H9 (cell line): ENCODE measurements at regions not wholly inside any gene's neighbourhood (a gene's known extent, or its start where the extent isn't known, plus 50 kb on each side); places are given as distances from the start of the nearest gene placed in this dataset.

Experiments used
- DNase-seq: peaks from one replicate; pipeline ENCODE4 v3.0.0-alpha.2; 2017
- H2AFZ ChIP-seq: one replicate; pipeline ENCODE4 v1.6.1; 2013; ENCODE audit warnings: mild to moderate bottlenecking, low read length, control low read depth, moderate library complexity
- H2AK5ac ChIP-seq: 2 replicates; pipeline ENCODE4 v1.6.1; 2013; ENCODE audit warnings: low read length, control low read depth, mixed read lengths; ENCODE audit not compliant: insufficient read length
- H2BK120ac ChIP-seq: one replicate; pipeline ENCODE4 v1.6.1; 2013; ENCODE audit warnings: low read depth, mild to moderate bottlenecking, low read length, control low read depth, inconsistent platforms; ENCODE audit not compliant: poor library complexity, severe bottlenecking
- H2BK12ac ChIP-seq: 2 replicates; pipeline ENCODE4 v1.6.1; 2013; ENCODE audit warnings: low read length, control low read depth, mixed read lengths, low read depth; ENCODE audit not compliant: insufficient read length
- H2BK15ac ChIP-seq: 2 replicates; pipeline ENCODE4 v1.6.1; 2013; ENCODE audit warnings: low read depth, low read length, control low read depth
- H2BK20ac ChIP-seq: one replicate; pipeline ENCODE4 v1.6.1; 2013; ENCODE audit warnings: low read depth, mild to moderate bottlenecking, low read length, control low read depth, inconsistent platforms; ENCODE audit not compliant: poor library complexity, severe bottlenecking
- H2BK5ac ChIP-seq: 2 replicates; pipeline ENCODE4 v1.6.1; 2013; ENCODE audit warnings: low read length, control low read depth, mixed read lengths; ENCODE audit not compliant: insufficient read length
- H3K14ac ChIP-seq: 2 replicates; pipeline ENCODE4 v1.6.1; 2013; ENCODE audit warnings: low read length, control low read depth; ENCODE audit not compliant: insufficient read depth
- H3K18ac ChIP-seq: 2 replicates; pipeline ENCODE4 v1.6.1; 2013; ENCODE audit warnings: low read depth, mild to moderate bottlenecking, mixed read lengths, low read length, control low read depth; ENCODE audit not compliant: insufficient read length
- H3K23ac ChIP-seq: 2 replicates; pipeline ENCODE4 v1.6.1; 2013; ENCODE audit warnings: low read length, control low read depth, mixed read lengths, low read depth; ENCODE audit not compliant: insufficient read length
- H3K23me2 ChIP-seq: 2 replicates; pipeline ENCODE4 v1.6.1; 2013; ENCODE audit warnings: low read depth, mild to moderate bottlenecking, mixed read lengths, low read length, control low read depth; ENCODE audit not compliant: insufficient read length, poor library complexity, severe bottlenecking
- H3K27ac ChIP-seq: 2 replicates; pipeline ENCODE4 v1.5.1; 2013; ENCODE audit warnings: low read length, control low read depth, mixed read lengths, low read depth; ENCODE audit not compliant: insufficient read length
- H3K27me3 ChIP-seq: 2 replicates; pipeline ENCODE4 v1.6.1; 2013; ENCODE audit warnings: low read length, control low read depth, inconsistent platforms; ENCODE audit not compliant: insufficient read depth
- H3K4ac ChIP-seq: 2 replicates; pipeline ENCODE4 v1.6.1; 2013; ENCODE audit warnings: low read depth, mild to moderate bottlenecking, control low read depth, inconsistent platforms, low read length, moderate library complexity
- H3K4me1 ChIP-seq: 2 replicates; pipeline ENCODE4 v1.6.1; 2013; ENCODE audit warnings: low read length, control low read depth, inconsistent platforms; ENCODE audit not compliant: insufficient read depth
- H3K4me2 ChIP-seq: 2 replicates; pipeline ENCODE4 v1.6.1; 2013; ENCODE audit warnings: low read length, control low read depth, mixed read lengths; ENCODE audit not compliant: insufficient read length, insufficient read depth
- H3K56ac ChIP-seq: 2 replicates; pipeline ENCODE4 v1.6.1; 2013; ENCODE audit warnings: low read depth, mild to moderate bottlenecking, mixed read lengths, low read length, control low read depth; ENCODE audit not compliant: insufficient read length
- H3K79me1 ChIP-seq: 2 replicates; pipeline ENCODE4 v1.6.1; 2013; ENCODE audit warnings: low read depth, mild to moderate bottlenecking, moderate library complexity, low read length, control low read depth, inconsistent platforms; ENCODE audit not compliant: insufficient read depth, poor library complexity, severe bottlenecking
- H3K79me2 ChIP-seq: 2 replicates; pipeline ENCODE4 v1.6.1; 2013; ENCODE audit warnings: low read length, control low read depth, inconsistent platforms; ENCODE audit not compliant: insufficient read depth
- H3K9ac ChIP-seq: 2 replicates; pipeline ENCODE4 v1.6.1; 2013; ENCODE audit warnings: low read length, control low read depth, mixed read lengths; ENCODE audit not compliant: insufficient read length; ENCODE audit errors: extremely low read depth
- H3K9me3 ChIP-seq: one replicate; pipeline ENCODE4 v1.6.1; 2013; ENCODE audit warnings: low read depth, low read length, inconsistent platforms; ENCODE audit not compliant: control insufficient read depth
- H3T11ph ChIP-seq: one replicate; pipeline ENCODE4 v1.6.1; 2013; ENCODE audit warnings: mild to moderate bottlenecking, low read length, control low read depth, inconsistent platforms
- H4K20me1 ChIP-seq: one replicate; pipeline ENCODE4 v1.6.1; 2013; ENCODE audit not compliant: control insufficient read depth, insufficient read length, insufficient read depth
- H4K5ac ChIP-seq: 2 replicates; pipeline ENCODE4 v1.6.1; 2013; ENCODE audit warnings: low read depth, mild to moderate bottlenecking, mixed read lengths, low read length, control low read depth; ENCODE audit not compliant: insufficient read length
- H4K8ac ChIP-seq: replicated peaks from 2 replicates; pipeline ENCODE4 v1.6.1; 2013; ENCODE audit warnings: low read length, control low read depth, mixed read lengths, low read depth; ENCODE audit not compliant: insufficient read length
- H4K91ac ChIP-seq: 2 replicates; pipeline ENCODE4 v1.6.1; 2013; ENCODE audit warnings: low read depth, mild to moderate bottlenecking, moderate library complexity, mixed read lengths, low read length, control low read depth; ENCODE audit not compliant: insufficient read length
- H3K27ac Mint-ChIP-seq, 3 experiments: 2 replicates in 2 of 3; 3 replicates in 1 of 3; pipeline ENCODE4 v1.8.0; 2020 to 2021; ENCODE audit warnings: mixed read lengths in 3 of 3, mild to moderate bottlenecking in 1 of 3, moderate library complexity in 1 of 3
- H3K27me3 Mint-ChIP-seq: 2 replicates; pipeline ENCODE4 v1.8.0; 2021; ENCODE audit warnings: low read depth, mild to moderate bottlenecking, moderate library complexity, mixed read lengths
- H3K36me3 Mint-ChIP-seq, 3 experiments: 2 replicates in 2 of 3; 3 replicates in 1 of 3; pipeline ENCODE4 v1.8.0; 2020 to 2021; ENCODE audit warnings: low read depth in 3 of 3, mixed read lengths in 3 of 3; ENCODE audit not compliant: insufficient read depth in 1 of 3
- H3K4me1 Mint-ChIP-seq, 2 experiments: 2 replicates each; pipeline ENCODE4 v1.8.0; 2020; ENCODE audit warnings: mixed read lengths in 2 of 2
- H3K4me3 Mint-ChIP-seq, 2 experiments: 2 replicates in 1 of 2; 3 replicates in 1 of 2; pipeline ENCODE4 v1.8.0; 2020 to 2021; ENCODE audit warnings: mild to moderate bottlenecking in 2 of 2, mixed read lengths in 2 of 2, moderate library complexity in 1 of 2
- H3K9me3 Mint-ChIP-seq, 2 experiments: 2 replicates in 1 of 2; 3 replicates in 1 of 2; pipeline ENCODE4 v1.8.0; 2020; ENCODE audit warnings: mild to moderate bottlenecking in 2 of 2, mixed read lengths in 2 of 2, moderate library complexity in 1 of 2
- CTCF ChIP-seq: fragments of 200-600 bp; sonication (generic); conservative IDR thresholded peaks from 3 replicates; pipeline ENCODE4 v1.8.0; 2021; ENCODE audit warnings: antibody characterized with exemption, mild to moderate bottlenecking
- WGBS: extraction: QIAGEN DNeasy Blood & Tissue Kit; methylation state at CpG from one replicate; pipeline ENCODE4 v1.1.7; 2013; ENCODE audit warnings: missing lambda C conversion rate, low lambda C conversion rate, mixed read lengths; ENCODE audit not compliant: insufficient read length; ENCODE audit errors: extremely low coverage; 5-methylcytosine and 5-hydroxymethylcytosine counted together

- Histone ChIP-seq H3K9me3 (no peaks in the 10 kb centered on the region), H3K4me2 (no peak overlapping the region), H2AFZ (peak overlapping the region; percentile 62), H2BK20ac (no peak overlapping the region), H2BK15ac (no peak overlapping the region), H2BK5ac (no peak overlapping the region), H3K4me1 (no peaks in the 10 kb centered on the region), H3K79me2 (no peaks in the 10 kb centered on the region), H2BK120ac (no peak overlapping the region), H3K23me2 (no peaks in the 10 kb centered on the region), H4K91ac (no peak overlapping the region), H3K4ac (no peak overlapping the region), H3K56ac (no peak overlapping the region), H3K23ac (no peak overlapping the region), H4K20me1 (no peaks in the 10 kb centered on the region), H3K9ac (no peak overlapping the region), H3T11ph (no peak overlapping the region), H2BK12ac (no peak overlapping the region), H4K8ac (no peak overlapping the region), H3K27ac (no peak overlapping the region), H3K27me3 (no peaks in the 10 kb centered on the region), H3K18ac (no peak overlapping the region), H4K5ac (no peak overlapping the region), H2AK5ac (no peak overlapping the region), H3K14ac (no peak overlapping the region), H3K79me1 (no peaks in the 10 kb centered on the region)
- DNase-seq: no peak
- H3K27ac Mint-ChIP-seq: peak overlapping the region in 2 of 3 experiments; percentile 16 to 19; a peak in 2 of 7 replicates
- no peaks in the 10 kb centered on the region for H3K9me3 Mint-ChIP-seq
- no peaks in the 10 kb centered on the region for H3K27me3 Mint-ChIP-seq
- H3K4me1 Mint-ChIP-seq: peaks cover 0 to 2% of the 10 kb centered on the region in 2 experiments; a peak in 1 of 4 replicates
- no CpG with 5 or more reads among the region's 2 CpGs for WGBS
- no peak for TF ChIP-seq CTCF
- H3K4me3 Mint-ChIP-seq: no peak overlapping the region
- H3K36me3 Mint-ChIP-seq: peaks cover 0 to 3% (median 0%) of the 10 kb centered on the region in 3 experiments; a peak in 1 of 7 replicates
These were observed 112.0 kb upstream of the PDGFD start for GRCh38 chr11:104275992-104276391.
